Breast epithelium (tissue), 4 donors: ENCODE measurements at regions not wholly inside any gene's neighbourhood (a gene's known extent, or its start where the extent isn't known, plus 50 kb on each side); places are given as distances from the start of the nearest gene placed in this dataset.

Source experiments
- DNase-seq, 2 donors: peaks; one replicate each; pipeline ENCODE4 v3.0.0-alpha.2; 2019; ENCODE audit warnings: low spot score in 2 of 2
- H3K27ac ChIP-seq, 2 donors: fragments of 200-600 bp; sonication (generic) in 1 of 2; one replicate each; pipeline ENCODE4 v1.5.1; 2016 to 2019; ENCODE audit warnings: mild to moderate bottlenecking in 1 of 2
- H3K27me3 ChIP-seq, 2 donors: fragments of 200-600 bp; sonication (generic) in 1 of 2; one replicate each; pipeline versions ENCODE4 v1.5.1 to v1.6.0; 2017 to 2019; ENCODE audit warnings: control low read depth in 1 of 2, mild to moderate bottlenecking in 1 of 2
- H3K36me3 ChIP-seq: fragments of 200-600 bp; one replicate; pipeline ENCODE4 v1.5.1; 2019
- H3K4me1 ChIP-seq, 2 donors: fragments of 200-600 bp; sonication (generic); one replicate each; pipeline ENCODE4 v1.5.1; 2016 to 2019; ENCODE audit warnings: control low read depth in 1 of 2
- H3K4me3 ChIP-seq, 3 donors: fragments of 200-600 bp; sonication (generic); 1 replicate in 2 of 3; 2 replicates in 1 of 3; pipeline ENCODE4 v1.5.1; 2016 to 2019; ENCODE audit warnings: mild to moderate bottlenecking in 3 of 3, moderate library complexity in 2 of 3
- H3K9me3 ChIP-seq, 2 donors: fragments of 200-600 bp; sonication (generic) in 1 of 2; one replicate each; pipeline ENCODE4 v1.5.1; 2016 to 2019; ENCODE audit warnings: control low read depth in 1 of 2
- POLR2A ChIP-seq: fragments of 450-650 bp; IDR thresholded peaks from one replicate; pipeline ENCODE4 v1.6.1; 2016; ENCODE audit warnings: antibody characterized with exemption, mild to moderate bottlenecking, moderate library complexity
- POLR2AphosphoS5 ChIP-seq, 3 donors: sonication (generic); formaldehyde crosslinking; IDR thresholded peaks; one replicate each; pipeline ENCODE4 v1.6.1; 2017; ENCODE audit warnings: antibody characterized with exemption in 3 of 3
- intact Hi-C: fragments of 100-400 bp; cut with DNase I; formaldehyde crosslinking; loops from one replicate; pipeline ENCODE4 v1.15.1; 2023; ENCODE audit warnings: low total_unique reads
- TF ChIP-seq, protein P1 (sequence below), 3 donors: fragments of 450-650 bp; IDR thresholded peaks; one replicate each; pipeline ENCODE4 v1.5.1; 2016 to 2017; ENCODE audit warnings: antibody characterized with exemption in 3 of 3, mild to moderate bottlenecking in 3 of 3, moderate library complexity in 3 of 3

DNA sequence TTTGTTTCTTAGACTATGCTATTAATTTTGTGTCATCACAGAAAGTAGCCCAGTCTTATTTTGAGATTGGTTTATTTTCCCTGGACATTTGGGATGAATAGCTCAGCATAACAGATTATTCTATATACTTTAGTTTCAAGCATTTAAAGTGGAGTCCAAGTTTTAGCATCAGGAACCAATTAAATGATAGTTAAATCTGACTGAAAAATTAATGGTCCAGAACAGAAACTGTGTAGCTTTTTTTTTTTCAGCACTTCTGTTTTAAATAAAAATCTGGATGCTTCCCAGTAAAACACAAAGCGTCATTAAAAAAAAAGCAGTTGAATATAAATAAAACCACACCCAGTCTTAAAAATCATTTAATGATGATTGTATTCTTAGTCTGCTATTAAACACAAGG is 59.4 kb upstream of the PITX2 start:
- Histone ChIP-seq H3K27ac (no peak overlapping the region), H3K27me3 (no peaks in the 10 kb centered on the region), H3K4me3 (no peak overlapping the region), H3K36me3 (no peaks in the 10 kb centered on the region), H3K9me3 (no peaks in the 10 kb centered on the region), H3K4me1 (no peaks in the 10 kb centered on the region)
- TF ChIP-seq POLR2AphosphoS5 (IDR thresholded peaks at IDR 0.05): no peak
- DNase-seq: no peak
- intact Hi-C loops: no loop called here

DNA sequence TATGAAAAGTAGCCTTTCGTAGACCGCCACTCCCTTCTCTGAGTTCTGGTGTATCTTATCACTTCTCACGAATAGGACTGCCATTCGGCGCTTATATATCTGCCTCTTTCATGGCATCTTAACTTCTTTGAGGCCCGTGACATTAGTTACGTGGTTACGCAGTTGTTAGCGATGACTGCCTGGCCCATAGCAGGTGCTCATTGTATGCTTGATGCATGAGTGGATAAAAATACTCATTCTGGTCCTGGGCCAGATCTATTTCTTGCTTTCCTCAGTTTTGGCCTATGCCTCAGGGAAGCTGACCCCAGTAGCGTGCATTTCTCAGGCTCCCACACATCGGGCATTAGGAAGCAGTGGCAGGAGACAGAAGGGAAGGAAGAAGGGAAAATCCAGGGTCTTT is 60.7 kb upstream of the PITX2 start:
- TF ChIP-seq, protein P1, sequence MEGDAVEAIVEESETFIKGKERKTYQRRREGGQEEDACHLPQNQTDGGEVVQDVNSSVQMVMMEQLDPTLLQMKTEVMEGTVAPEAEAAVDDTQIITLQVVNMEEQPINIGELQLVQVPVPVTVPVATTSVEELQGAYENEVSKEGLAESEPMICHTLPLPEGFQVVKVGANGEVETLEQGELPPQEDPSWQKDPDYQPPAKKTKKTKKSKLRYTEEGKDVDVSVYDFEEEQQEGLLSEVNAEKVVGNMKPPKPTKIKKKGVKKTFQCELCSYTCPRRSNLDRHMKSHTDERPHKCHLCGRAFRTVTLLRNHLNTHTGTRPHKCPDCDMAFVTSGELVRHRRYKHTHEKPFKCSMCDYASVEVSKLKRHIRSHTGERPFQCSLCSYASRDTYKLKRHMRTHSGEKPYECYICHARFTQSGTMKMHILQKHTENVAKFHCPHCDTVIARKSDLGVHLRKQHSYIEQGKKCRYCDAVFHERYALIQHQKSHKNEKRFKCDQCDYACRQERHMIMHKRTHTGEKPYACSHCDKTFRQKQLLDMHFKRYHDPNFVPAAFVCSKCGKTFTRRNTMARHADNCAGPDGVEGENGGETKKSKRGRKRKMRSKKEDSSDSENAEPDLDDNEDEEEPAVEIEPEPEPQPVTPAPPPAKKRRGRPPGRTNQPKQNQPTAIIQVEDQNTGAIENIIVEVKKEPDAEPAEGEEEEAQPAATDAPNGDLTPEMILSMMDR (IDR thresholded peaks at IDR 0.05): no peak
- TF ChIP-seq POLR2AphosphoS5 (IDR thresholded peaks at IDR 0.05) (no peak), POLR2A (no peak)
- intact Hi-C loops: no loop called here
- DNase-seq: no peak
- H3K9me3 ChIP-seq: no peaks in the 10 kb centered on the region
- H3K4me3 ChIP-seq: no peak overlapping the region
- H3K36me3 ChIP-seq: no peaks in the 10 kb centered on the region
- no peak overlapping the region for H3K27ac ChIP-seq
- H3K27me3 ChIP-seq: no peaks in the 10 kb centered on the region
- H3K4me1 ChIP-seq: no peaks in the 10 kb centered on the region

DNA sequence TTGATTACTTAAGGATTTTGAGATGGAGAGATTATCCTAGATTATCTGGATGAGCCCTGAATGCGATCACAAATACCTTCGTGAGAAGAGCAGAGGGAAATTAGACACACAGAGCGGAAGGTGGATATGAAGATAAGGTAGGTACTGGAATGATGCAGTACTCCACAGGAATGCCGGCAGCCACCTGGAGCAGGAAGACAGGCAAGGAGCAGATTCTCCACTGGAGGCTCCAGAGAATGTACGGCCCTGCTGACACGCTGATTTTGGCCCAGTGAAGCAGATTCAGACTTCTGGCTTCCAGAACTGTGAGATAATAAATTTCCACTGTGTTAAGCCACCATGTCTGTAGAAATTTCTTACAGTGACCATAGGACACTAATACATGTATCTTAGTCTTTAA is 79.4 kb upstream of the PITX2 start:
- Histone ChIP-seq H3K9me3 (peaks cover 0 to 12% of the 10 kb centered on the region in 2 donors), H3K4me3 (no peak overlapping the region), H3K27ac (no peak overlapping the region), H3K36me3 (no peaks in the 10 kb centered on the region), H3K27me3 (no peaks in the 10 kb centered on the region), H3K4me1 (no peaks in the 10 kb centered on the region)
- intact Hi-C loops: no loop called here
- TF ChIP-seq, protein P1 (IDR thresholded peaks at IDR 0.05): no peak
- no peak for TF ChIP-seq POLR2AphosphoS5 (IDR thresholded peaks at IDR 0.05)
- no peak for TF ChIP-seq POLR2A
- no peak for DNase-seq

DNA sequence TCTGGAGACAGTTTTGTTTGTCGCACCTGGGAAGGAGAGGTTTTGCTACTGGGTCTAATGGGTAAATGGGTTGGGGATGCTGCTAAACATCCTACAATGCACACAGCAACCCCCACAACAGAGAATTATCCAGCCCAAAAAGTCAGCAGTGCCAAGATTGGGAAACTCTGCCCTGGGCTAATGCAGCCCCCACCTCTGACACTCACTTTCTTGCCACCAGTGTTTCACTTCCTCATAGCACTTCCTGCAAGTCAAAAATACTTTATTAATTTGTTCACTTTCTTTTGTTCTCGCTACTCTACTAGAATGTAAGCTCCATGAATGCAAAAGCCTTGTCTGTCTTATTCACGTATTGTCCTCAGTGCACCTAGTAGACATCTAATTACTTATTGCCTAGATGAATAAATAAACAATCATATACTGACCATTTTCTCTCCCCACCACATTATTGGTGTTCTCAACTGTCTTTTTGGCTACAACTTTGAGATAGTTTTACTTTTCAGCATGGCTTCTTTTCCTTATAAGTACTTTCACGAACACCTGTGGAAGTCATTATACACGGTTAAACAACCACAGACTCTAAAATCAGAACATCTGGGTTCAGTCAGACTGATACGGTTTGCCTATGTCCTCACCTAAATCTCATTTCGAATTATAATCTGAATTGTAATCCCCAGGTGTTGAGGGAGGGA is 82.0 kb upstream of the PITX2 start:
- intact Hi-C loops: no loop called here
- Histone ChIP-seq H3K9me3 (no peaks in the 10 kb centered on the region), H3K4me3 (no peak overlapping the region), H3K4me1 (no peaks in the 10 kb centered on the region), H3K27ac (no peak overlapping the region), H3K36me3 (no peaks in the 10 kb centered on the region), H3K27me3 (no peaks in the 10 kb centered on the region)
- DNase-seq: no peak
- TF ChIP-seq, protein P1 (IDR thresholded peaks at IDR 0.05): no peak
- no peak for TF ChIP-seq POLR2A
- no peak for TF ChIP-seq POLR2AphosphoS5 (IDR thresholded peaks at IDR 0.05)

DNA sequence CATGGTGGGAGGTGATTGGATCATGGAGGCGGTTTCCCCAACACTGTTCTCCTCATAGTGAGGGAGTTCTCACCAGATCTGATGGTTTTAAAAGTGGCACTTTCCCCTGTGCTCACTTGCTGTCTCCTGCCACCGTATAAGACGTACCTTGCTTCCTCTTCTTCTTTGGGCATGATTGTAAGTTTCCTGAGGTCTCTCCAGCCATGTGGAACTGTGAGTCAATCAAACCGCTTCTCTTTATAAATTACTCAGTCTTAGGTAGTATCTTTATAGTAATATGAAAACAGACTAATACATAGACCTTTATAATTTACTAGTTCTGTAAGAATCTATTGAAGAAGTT is 82.5 kb upstream of the PITX2 start:
- Histone ChIP-seq H3K4me3 (no peak overlapping the region), H3K27me3 (no peaks in the 10 kb centered on the region), H3K4me1 (no peaks in the 10 kb centered on the region), H3K27ac (no peak overlapping the region), H3K9me3 (no peaks in the 10 kb centered on the region), H3K36me3 (no peaks in the 10 kb centered on the region)
- TF ChIP-seq POLR2A (no peak), POLR2AphosphoS5 (IDR thresholded peaks at IDR 0.05) (no peak)
- TF ChIP-seq, protein P1 (IDR thresholded peaks at IDR 0.05): no peak
- no peak for DNase-seq
- intact Hi-C loops: no loop called here

DNA sequence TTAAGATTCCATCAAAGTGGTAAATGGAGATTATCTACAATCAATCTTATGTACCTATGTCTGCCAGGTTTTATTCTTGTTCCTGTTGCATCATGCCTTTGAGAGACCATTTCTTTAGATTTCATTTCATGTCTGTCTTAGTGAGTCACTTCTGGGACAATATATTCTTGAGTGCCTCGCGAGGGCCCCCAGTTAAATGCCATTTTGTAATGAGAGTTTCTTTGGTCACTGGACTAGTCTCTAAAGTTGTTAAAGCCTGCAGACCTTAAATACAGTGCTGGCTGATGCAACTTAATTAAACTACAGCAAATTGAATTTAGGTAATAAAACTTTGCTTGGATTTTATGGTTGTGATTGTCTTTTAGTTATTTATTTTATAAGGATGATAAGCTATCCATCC is 87.2 kb upstream of the PITX2 start:
- H3K9me3 ChIP-seq: no peaks in the 10 kb centered on the region
- H3K4me3 ChIP-seq: no peak overlapping the region
- H3K4me1 ChIP-seq: no peaks in the 10 kb centered on the region
- no peaks in the 10 kb centered on the region for H3K36me3 ChIP-seq
- no peak for TF ChIP-seq POLR2AphosphoS5 (IDR thresholded peaks at IDR 0.05)
- TF ChIP-seq, protein P1 (IDR thresholded peaks at IDR 0.05): no peak
- TF ChIP-seq POLR2A: no peak
- DNase-seq: no peak
- H3K27ac ChIP-seq: no peak overlapping the region
- intact Hi-C loops: no loop called here
- H3K27me3 ChIP-seq: no peaks in the 10 kb centered on the region
